ENCODE measurements at regions not wholly inside any gene's neighbourhood (a gene's known extent, or its start where the extent isn't known, plus 50 kb on each side); places are given as distances from the start of the nearest gene placed in this dataset.

- H3K4me1 ChIP-seq (ENCODE audit: control insufficient read depth in 4 of 4, insufficient read depth in 4 of 4, low read length in 3 of 4): no peaks in the 10 kb centered on the region
- H3K4me3 ChIP-seq (ENCODE audit: low read depth in 1 of 3, low read length in 3 of 3): no peak overlapping the region
- no peak for DNase-seq (ENCODE audit: low spot score)
- no peak overlapping the region for H3K27ac ChIP-seq (ENCODE audit: low read depth in 1 of 2, low read length in 2 of 2)
- H3K27me3 ChIP-seq (ENCODE audit: control insufficient read depth in 4 of 4, insufficient read depth in 4 of 4, low read length in 3 of 4): no peaks in the 10 kb centered on the region
- no peak overlapping the region for H3K9ac ChIP-seq (ENCODE audit: low read depth in 1 of 2, low read length in 2 of 2)
- peaks cover 0 to 1% (median 0%) of the 10 kb centered on the region in 4 donors for H3K36me3 ChIP-seq (ENCODE audit: control insufficient read depth in 4 of 4, insufficient read depth in 3 of 4, low read depth in 1 of 4, low read length in 3 of 4)
- WGBS: 81% methylated on average over 8 of the region's 8 CpGs
- no peaks in the 10 kb centered on the region for H3K9me3 ChIP-seq (ENCODE audit: control insufficient read depth in 4 of 4, low read length in 3 of 4)
- no peak for TF ChIP-seq EGR1 (IDR thresholded peaks at IDR 0.05; ENCODE audit: low read depth in 2 of 2)
- no peak for TF ChIP-seq TAF1 (conservative IDR thresholded peaks at IDR 0.05)
- TF ChIP-seq, protein P1, sequence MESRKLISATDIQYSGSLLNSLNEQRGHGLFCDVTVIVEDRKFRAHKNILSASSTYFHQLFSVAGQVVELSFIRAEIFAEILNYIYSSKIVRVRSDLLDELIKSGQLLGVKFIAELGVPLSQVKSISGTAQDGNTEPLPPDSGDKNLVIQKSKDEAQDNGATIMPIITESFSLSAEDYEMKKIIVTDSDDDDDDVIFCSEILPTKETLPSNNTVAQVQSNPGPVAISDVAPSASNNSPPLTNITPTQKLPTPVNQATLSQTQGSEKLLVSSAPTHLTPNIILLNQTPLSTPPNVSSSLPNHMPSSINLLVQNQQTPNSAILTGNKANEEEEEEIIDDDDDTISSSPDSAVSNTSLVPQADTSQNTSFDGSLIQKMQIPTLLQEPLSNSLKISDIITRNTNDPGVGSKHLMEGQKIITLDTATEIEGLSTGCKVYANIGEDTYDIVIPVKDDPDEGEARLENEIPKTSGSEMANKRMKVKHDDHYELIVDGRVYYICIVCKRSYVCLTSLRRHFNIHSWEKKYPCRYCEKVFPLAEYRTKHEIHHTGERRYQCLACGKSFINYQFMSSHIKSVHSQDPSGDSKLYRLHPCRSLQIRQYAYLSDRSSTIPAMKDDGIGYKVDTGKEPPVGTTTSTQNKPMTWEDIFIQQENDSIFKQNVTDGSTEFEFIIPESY (IDR thresholded peaks at IDR 0.05): no peak
Observed at GRCh38 chr6:7004581-7005297, 103.0 kb upstream of the RREB1 start.

DNA sequence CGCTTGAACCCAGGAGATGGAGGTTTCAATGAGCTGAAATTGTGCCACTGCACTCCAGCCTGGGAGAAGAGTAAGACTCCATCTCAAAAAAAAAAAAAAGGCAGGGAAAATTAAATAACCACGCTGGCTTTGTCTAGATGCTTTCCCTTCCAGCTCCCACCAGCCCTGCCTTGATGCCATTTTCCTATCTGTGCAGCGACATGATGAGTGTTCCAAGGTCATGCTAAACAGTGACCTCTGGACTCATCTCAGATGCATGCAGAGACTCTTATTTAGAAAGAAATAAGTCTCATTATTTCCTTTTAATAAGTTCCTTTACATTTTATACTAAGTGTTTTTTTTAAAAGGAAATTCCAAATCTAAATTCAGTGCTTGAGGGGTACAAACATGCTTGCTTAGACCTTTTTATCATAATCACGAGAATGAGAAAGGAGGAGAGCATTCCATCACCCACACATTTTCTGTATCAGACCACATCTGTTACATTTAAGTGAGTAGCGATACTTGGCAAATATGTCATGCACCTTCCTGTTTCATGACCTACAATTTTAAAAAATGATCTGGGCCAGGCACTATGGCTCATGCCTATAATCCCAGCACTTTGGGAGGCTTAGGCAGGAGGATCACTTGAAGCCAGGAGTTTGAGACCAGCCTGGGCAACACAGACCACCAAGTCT lies 101.1 kb upstream of the RREB1 start:
- no peak overlapping the region for H3K9ac ChIP-seq (ENCODE audit: low read depth in 1 of 2, low read length in 2 of 2)
- H3K36me3 ChIP-seq (ENCODE audit: control insufficient read depth in 4 of 4, insufficient read depth in 3 of 4, low read depth in 1 of 4, low read length in 3 of 4): peaks cover 0 to 1% (median 0%) of the 10 kb centered on the region in 4 donors
- DNase-seq (ENCODE audit: low spot score): no peak
- no peak overlapping the region for H3K27ac ChIP-seq (ENCODE audit: low read depth in 1 of 2, low read length in 2 of 2)
- TF ChIP-seq TAF1 (conservative IDR thresholded peaks at IDR 0.05) (no peak), ATF3 (IDR thresholded peaks at IDR 0.05) (no peak), SP1 (IDR thresholded peaks at IDR 0.05) (no peak), HNF4A (conservative IDR thresholded peaks at IDR 0.05) (no peak), NR2F2 (IDR thresholded peaks at IDR 0.05) (no peak), RXRA (IDR thresholded peaks at IDR 0.05) (no peak), JUND (IDR thresholded peaks at IDR 0.05) (no peak), MAX (IDR thresholded peaks at IDR 0.05) (no peak), GABPA (IDR thresholded peaks at IDR 0.05 in 1 of 2, conservative IDR thresholded peaks at IDR 0.05 in 1 of 2) (no peak), EGR1 (IDR thresholded peaks at IDR 0.05; ENCODE audit: low read depth in 2 of 2) (no peak), CTCF (IDR thresholded peaks at IDR 0.05; ENCODE audit: low read depth, low read length, missing input control) (no peak), RAD21 (IDR thresholded peaks at IDR 0.05) (no peak), FOXA2 (IDR thresholded peaks at IDR 0.05) (no peak)
- TF ChIP-seq, protein P2, sequence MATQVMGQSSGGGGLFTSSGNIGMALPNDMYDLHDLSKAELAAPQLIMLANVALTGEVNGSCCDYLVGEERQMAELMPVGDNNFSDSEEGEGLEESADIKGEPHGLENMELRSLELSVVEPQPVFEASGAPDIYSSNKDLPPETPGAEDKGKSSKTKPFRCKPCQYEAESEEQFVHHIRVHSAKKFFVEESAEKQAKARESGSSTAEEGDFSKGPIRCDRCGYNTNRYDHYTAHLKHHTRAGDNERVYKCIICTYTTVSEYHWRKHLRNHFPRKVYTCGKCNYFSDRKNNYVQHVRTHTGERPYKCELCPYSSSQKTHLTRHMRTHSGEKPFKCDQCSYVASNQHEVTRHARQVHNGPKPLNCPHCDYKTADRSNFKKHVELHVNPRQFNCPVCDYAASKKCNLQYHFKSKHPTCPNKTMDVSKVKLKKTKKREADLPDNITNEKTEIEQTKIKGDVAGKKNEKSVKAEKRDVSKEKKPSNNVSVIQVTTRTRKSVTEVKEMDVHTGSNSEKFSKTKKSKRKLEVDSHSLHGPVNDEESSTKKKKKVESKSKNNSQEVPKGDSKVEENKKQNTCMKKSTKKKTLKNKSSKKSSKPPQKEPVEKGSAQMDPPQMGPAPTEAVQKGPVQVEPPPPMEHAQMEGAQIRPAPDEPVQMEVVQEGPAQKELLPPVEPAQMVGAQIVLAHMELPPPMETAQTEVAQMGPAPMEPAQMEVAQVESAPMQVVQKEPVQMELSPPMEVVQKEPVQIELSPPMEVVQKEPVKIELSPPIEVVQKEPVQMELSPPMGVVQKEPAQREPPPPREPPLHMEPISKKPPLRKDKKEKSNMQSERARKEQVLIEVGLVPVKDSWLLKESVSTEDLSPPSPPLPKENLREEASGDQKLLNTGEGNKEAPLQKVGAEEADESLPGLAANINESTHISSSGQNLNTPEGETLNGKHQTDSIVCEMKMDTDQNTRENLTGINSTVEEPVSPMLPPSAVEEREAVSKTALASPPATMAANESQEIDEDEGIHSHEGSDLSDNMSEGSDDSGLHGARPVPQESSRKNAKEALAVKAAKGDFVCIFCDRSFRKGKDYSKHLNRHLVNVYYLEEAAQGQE (IDR thresholded peaks at IDR 0.05): no peak
- TF ChIP-seq, protein P1 (IDR thresholded peaks at IDR 0.05): no peak
- no peak overlapping the region for H3K4me3 ChIP-seq (ENCODE audit: low read depth in 1 of 3, low read length in 3 of 3)
- H3K4me1 ChIP-seq (ENCODE audit: control insufficient read depth in 4 of 4, insufficient read depth in 4 of 4, low read length in 3 of 4): no peaks in the 10 kb centered on the region
- H3K27me3 ChIP-seq (ENCODE audit: control insufficient read depth in 4 of 4, insufficient read depth in 4 of 4, low read length in 3 of 4): no peaks in the 10 kb centered on the region
- H3K9me3 ChIP-seq (ENCODE audit: control insufficient read depth in 4 of 4, low read length in 3 of 4): no peaks in the 10 kb centered on the region
- 88% methylated on average over 5 of the region's 5 CpGs for WGBS

Data from liver (tissue), 8 donors.